A549 (cell line): ENCODE measurements at regions not wholly inside any gene's neighbourhood (a gene's known extent, or its start where the extent isn't known, plus 50 kb on each side); places are given as distances from the start of the nearest gene placed in this dataset.

Experiments used
- CBX8 ChIP-seq: fragments of 200-600 bp; sonication (generic); IDR thresholded peaks from 2 replicates; pipeline ENCODE4 v1.6.1; 2016
- CEBPB ChIP-seq, 2 experiments: fragments of >200 bp in 1 of 2; sonication (Bioruptor Twin) in 1 of 2; formaldehyde crosslinking in 1 of 2; IDR thresholded peaks; 2 replicates each; pipeline ENCODE4 v1.6.1; 2012 to 2016
- EP300 ChIP-seq, 2 experiments: fragments of >200 bp; sonication (Bioruptor Twin); formaldehyde crosslinking; IDR thresholded peaks; 2 replicates in 1 of 2; 3 replicates in 1 of 2; pipeline ENCODE4 v1.6.1; 2016 to 2017
- NFE2L2 ChIP-seq: fragments of 150-350 bp; conservative IDR thresholded peaks from 2 replicates; pipeline ENCODE4 v1.6.1; 2014; ENCODE audit warnings: low read length
- POLR2A ChIP-seq: IDR thresholded peaks from 2 replicates; pipeline ENCODE4 v1.6.1; 2012; ENCODE audit warnings: mild to moderate bottlenecking, low read length
- REST ChIP-seq: fragments of 200-600 bp; sonication (generic); IDR thresholded peaks from 2 replicates; pipeline ENCODE4 v1.6.1; 2016; ENCODE audit warnings: antibody characterized with exemption, mild to moderate bottlenecking, moderate library complexity
- RFX5 ChIP-seq: fragments of 450-650 bp; IDR thresholded peaks from 2 replicates; pipeline ENCODE4 v1.7.1; 2014; ENCODE audit warnings: antibody characterized with exemption, mild to moderate bottlenecking, moderate library complexity
- ZFP36 ChIP-seq: fragments of 450-650 bp; IDR thresholded peaks from 2 replicates; pipeline ENCODE4 v1.6.1; 2014; ENCODE audit warnings: borderline replicate concordance; ENCODE audit not compliant: partially characterized antibody
- ZNF302 ChIP-seq: fragments of 250-450 bp; sonication (Bioruptor Pico); IDR thresholded peaks from 2 replicates; pipeline ENCODE4 v1.9.0; 2021; ENCODE audit warnings: inconsistent platforms, mild to moderate bottlenecking, moderate library complexity
- TF ChIP-seq, protein P1 (sequence below): IDR thresholded peaks from 2 replicates; pipeline ENCODE4 v1.6.1; 2012
- TF ChIP-seq, protein P2 (sequence below): fragments of >200 bp; sonication (Bioruptor Twin); formaldehyde crosslinking; IDR thresholded peaks from 3 replicates; pipeline ENCODE4 v1.5.1; 2016

DNA sequence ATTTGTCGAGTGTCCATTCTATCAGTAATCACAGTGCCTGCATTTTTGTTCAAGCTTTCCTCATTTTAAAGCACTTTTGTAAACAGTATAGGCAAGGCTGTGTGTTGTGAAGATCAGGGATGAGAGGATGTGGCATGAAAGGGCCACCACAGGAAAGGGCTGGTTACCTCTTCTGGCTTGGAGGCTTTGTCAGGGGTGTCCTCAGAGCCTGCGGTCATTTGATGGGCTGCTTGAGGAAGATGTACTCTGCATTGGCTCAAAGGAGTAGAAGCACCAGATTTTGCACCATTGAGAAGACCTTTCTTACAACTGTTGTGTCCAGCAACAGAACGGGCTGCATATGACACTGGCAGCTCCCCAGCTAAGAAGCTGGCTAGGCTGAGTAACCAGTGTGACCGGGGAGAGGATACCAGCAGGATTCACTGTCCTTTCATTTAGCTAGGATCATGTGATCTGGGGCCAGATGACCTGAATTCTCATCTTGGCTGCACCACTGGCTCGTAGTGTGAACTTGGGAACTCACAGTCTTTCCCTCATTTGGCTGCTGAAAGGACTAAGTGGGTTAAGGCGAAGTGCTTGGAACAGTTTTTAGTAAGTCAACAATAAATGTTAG lies 380.2 kb downstream of the FGF9 start:
- TF ChIP-seq, protein P1, sequence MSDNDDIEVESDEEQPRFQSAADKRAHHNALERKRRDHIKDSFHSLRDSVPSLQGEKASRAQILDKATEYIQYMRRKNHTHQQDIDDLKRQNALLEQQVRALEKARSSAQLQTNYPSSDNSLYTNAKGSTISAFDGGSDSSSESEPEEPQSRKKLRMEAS = no peak
- TF ChIP-seq, protein P2, sequence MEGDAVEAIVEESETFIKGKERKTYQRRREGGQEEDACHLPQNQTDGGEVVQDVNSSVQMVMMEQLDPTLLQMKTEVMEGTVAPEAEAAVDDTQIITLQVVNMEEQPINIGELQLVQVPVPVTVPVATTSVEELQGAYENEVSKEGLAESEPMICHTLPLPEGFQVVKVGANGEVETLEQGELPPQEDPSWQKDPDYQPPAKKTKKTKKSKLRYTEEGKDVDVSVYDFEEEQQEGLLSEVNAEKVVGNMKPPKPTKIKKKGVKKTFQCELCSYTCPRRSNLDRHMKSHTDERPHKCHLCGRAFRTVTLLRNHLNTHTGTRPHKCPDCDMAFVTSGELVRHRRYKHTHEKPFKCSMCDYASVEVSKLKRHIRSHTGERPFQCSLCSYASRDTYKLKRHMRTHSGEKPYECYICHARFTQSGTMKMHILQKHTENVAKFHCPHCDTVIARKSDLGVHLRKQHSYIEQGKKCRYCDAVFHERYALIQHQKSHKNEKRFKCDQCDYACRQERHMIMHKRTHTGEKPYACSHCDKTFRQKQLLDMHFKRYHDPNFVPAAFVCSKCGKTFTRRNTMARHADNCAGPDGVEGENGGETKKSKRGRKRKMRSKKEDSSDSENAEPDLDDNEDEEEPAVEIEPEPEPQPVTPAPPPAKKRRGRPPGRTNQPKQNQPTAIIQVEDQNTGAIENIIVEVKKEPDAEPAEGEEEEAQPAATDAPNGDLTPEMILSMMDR = no peak
- TF ChIP-seq ZNF302 (CRISPR knock-in tag) (no peak), REST (no peak), POLR2A (no peak), ZFP36 (no peak), NFE2L2 (no peak), CBX8 (no peak), CEBPB (IDR thresholded peaks at IDR 0.05) (no peak), EP300 (IDR thresholded peaks at IDR 0.05) (no peak), RFX5 (no peak)
